ENCODE measurements at regions not wholly inside any gene's neighbourhood (a gene's known extent, or its start where the extent isn't known, plus 50 kb on each side); places are given as distances from the start of the nearest gene placed in this dataset.

- TF ChIP-seq CTCF (IDR thresholded peaks at IDR 0.05) (no peak), EZH2 (IDR thresholded peaks at IDR 0.05) (no peak), EZH2phosphoT487 (IDR thresholded peaks at IDR 0.05) (no peak)
- Histone ChIP-seq H3K9ac (no peak overlapping the region), H3K27ac (no peak overlapping the region), H3K36me3 (no peaks in the 10 kb centered on the region), H3F3A (ENCODE audit: low read depth) (no peaks in the 10 kb centered on the region), H3K9me3 (ENCODE audit: low read depth) (no peaks in the 10 kb centered on the region), H2AFZ (replicated peaks) (no peak overlapping the region), H3K4me3 (no peak overlapping the region), H4K20me1 (ENCODE audit: low read depth) (no peaks in the 10 kb centered on the region), H3K4me2 (no peak overlapping the region), H3K4me1 (no peaks in the 10 kb centered on the region), H3K27me3 (no peaks in the 10 kb centered on the region), H3K79me2 (ENCODE audit: low read depth) (no peaks in the 10 kb centered on the region)
- peaks cover 5% of the 10 kb centered on the region for H3K4me1 Mint-ChIP-seq
- peaks cover 7% of the 10 kb centered on the region for H3K9me3 Mint-ChIP-seq
- H3K27ac Mint-ChIP-seq = no peak overlapping the region
- H3K27me3 Mint-ChIP-seq (ENCODE audit: insufficient read depth, low read depth) = no peaks in the 10 kb centered on the region
- no peak for DNase-seq (ENCODE audit: low spot score)
- H3K36me3 Mint-ChIP-seq = no peaks in the 10 kb centered on the region
- H3K4me3 Mint-ChIP-seq = no peak overlapping the region
Measured at GRCh38 chr11:97667057-97667456, 1277.2 kb downstream of the JRKL start.

GRCh38 chr11:97683733-97684132, 1293.9 kb downstream of the JRKL start:
- DNase-seq (ENCODE audit: low spot score) = peak; percentile 23
- H3K27ac Mint-ChIP-seq = no peak overlapping the region
- no peaks in the 10 kb centered on the region for H3K27me3 ChIP-seq
- TF ChIP-seq EZH2phosphoT487 (IDR thresholded peaks at IDR 0.05) (no peak), CTCF (IDR thresholded peaks at IDR 0.05) (peak; percentile 17)
- H3K27me3 Mint-ChIP-seq (ENCODE audit: insufficient read depth, low read depth) = no peaks in the 10 kb centered on the region
- H3K4me2 ChIP-seq = no peak overlapping the region
- H3K9me3 Mint-ChIP-seq = no peaks in the 10 kb centered on the region
- peaks cover 16% of the 10 kb centered on the region for H3K4me1 ChIP-seq
- H3K9ac ChIP-seq = no peak overlapping the region
- no peak overlapping the region for H3K4me3 Mint-ChIP-seq
- no peaks in the 10 kb centered on the region for H3K36me3 Mint-ChIP-seq
- H3K79me2 ChIP-seq (ENCODE audit: low read depth) = no peaks in the 10 kb centered on the region
- no peaks in the 10 kb centered on the region for H3F3A ChIP-seq (ENCODE audit: low read depth)
- no peaks in the 10 kb centered on the region for H3K36me3 ChIP-seq
- no peak overlapping the region for H3K27ac ChIP-seq
- H2AFZ ChIP-seq (replicated peaks) = peak overlapping the region; percentile 77
- peaks cover 4% of the 10 kb centered on the region for H3K9me3 ChIP-seq (ENCODE audit: low read depth)
- H3K4me3 ChIP-seq = no peak overlapping the region
- peaks cover 7% of the 10 kb centered on the region for H3K4me1 Mint-ChIP-seq
- no peaks in the 10 kb centered on the region for H4K20me1 ChIP-seq (ENCODE audit: low read depth)

- DNase-seq (ENCODE audit: low spot score) = no peak
- H3K27ac ChIP-seq = no peak overlapping the region
- H3K4me1 ChIP-seq = peaks cover 16% of the 10 kb centered on the region
- TF ChIP-seq EZH2 (IDR thresholded peaks at IDR 0.05) = no peak
- TF ChIP-seq EZH2phosphoT487 (IDR thresholded peaks at IDR 0.05) = no peak
- no peak for TF ChIP-seq CTCF (IDR thresholded peaks at IDR 0.05)
- Mint-ChIP-seq H3K36me3 (no peaks in the 10 kb centered on the region), H3K27ac (peak overlapping the region; percentile 40), H3K27me3 (ENCODE audit: insufficient read depth, low read depth) (no peaks in the 10 kb centered on the region), H3K9me3 (no peaks in the 10 kb centered on the region), H3K4me3 (no peak overlapping the region), H3K4me1 (peaks cover 7% of the 10 kb centered on the region)
- H3K4me2 ChIP-seq = no peak overlapping the region
- no peaks in the 10 kb centered on the region for H3F3A ChIP-seq (ENCODE audit: low read depth)
- no peaks in the 10 kb centered on the region for H3K36me3 ChIP-seq
- no peaks in the 10 kb centered on the region for H3K79me2 ChIP-seq (ENCODE audit: low read depth)
- H3K4me3 ChIP-seq = no peak overlapping the region
- H2AFZ ChIP-seq (replicated peaks) = peak overlapping the region; percentile 12
- H3K27me3 ChIP-seq = no peaks in the 10 kb centered on the region
- no peaks in the 10 kb centered on the region for H4K20me1 ChIP-seq (ENCODE audit: low read depth)
- no peaks in the 10 kb centered on the region for H3K9me3 ChIP-seq (ENCODE audit: low read depth)
- H3K9ac ChIP-seq = no peak overlapping the region
Measured at GRCh38 chr11:97684486-97685439, 1295.0 kb downstream of the JRKL start.
